ENCODE measurements at regions not wholly inside any gene's neighbourhood (a gene's known extent, or its start where the extent isn't known, plus 50 kb on each side); places are given as distances from the start of the nearest gene placed in this dataset.

- no peak for DNase-seq (ENCODE audit: low read depth in 2 of 3, low spot score in 2 of 3)
Measured at GRCh38 chr13:79834876-79835275, 353.9 kb downstream of the NDFIP2 start.

- no peak for DNase-seq (ENCODE audit: low read depth in 2 of 3, low spot score in 2 of 3)
Measured at GRCh38 chr13:79833991-79834390, 353.0 kb downstream of the NDFIP2 start.

- no peak for DNase-seq (ENCODE audit: low read depth in 2 of 3, low spot score in 2 of 3)
Measured at GRCh38 chr13:79831556-79831955, 350.6 kb downstream of the NDFIP2 start.

GRCh38 chr13:79830945-79831344, 350.0 kb downstream of the NDFIP2 start:
- DNase-seq (ENCODE audit: low read depth in 2 of 3, low spot score in 2 of 3) = no peak

DNA sequence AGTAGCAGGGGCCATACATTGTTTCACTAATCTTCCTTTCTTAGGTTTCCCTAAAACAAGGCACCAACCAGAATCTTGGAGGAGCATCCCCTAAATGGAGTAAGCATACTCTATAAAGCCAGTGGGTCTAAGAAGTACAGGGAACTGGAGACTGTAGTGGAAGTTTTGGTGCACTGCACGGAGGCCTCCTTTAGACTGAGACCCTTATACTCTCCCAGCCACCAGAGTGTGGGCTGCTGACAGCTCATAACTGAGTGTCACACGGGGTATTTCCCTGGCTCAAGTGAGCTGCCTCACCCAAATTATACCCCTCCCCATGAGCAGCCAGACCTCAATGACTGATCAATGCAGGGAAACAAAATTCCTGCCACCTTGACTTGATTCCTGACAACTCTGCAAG, 349.5 kb downstream of the NDFIP2 start:
- DNase-seq (ENCODE audit: low read depth in 2 of 3, low spot score in 2 of 3) = no peak

DNA sequence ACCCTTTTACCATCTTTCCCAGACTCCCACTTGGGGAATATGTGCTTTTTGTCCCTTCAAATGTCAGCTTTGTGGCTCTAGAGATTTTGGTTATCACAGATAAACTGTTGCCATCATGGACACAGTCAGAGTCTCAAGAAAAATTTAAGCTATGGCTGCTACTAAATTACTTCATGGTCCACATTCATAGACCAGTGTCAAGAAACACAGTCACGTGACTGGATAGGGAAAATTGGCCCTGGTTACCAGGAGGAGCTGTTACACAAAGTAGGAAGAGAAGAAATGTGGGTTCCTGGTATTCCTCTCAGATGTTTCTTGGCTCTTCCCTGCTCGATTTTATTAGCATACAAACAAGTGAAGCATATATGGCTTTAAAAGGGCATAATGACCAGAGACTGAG, 348.9 kb downstream of the NDFIP2 start:
- no peak for DNase-seq (ENCODE audit: low read depth in 2 of 3, low spot score in 2 of 3)

- DNase-seq (ENCODE audit: low read depth in 2 of 3, low spot score in 2 of 3) = no peak
Measured at GRCh38 chr13:79825959-79826358, 345.0 kb downstream of the NDFIP2 start.

GRCh38 chr13:79815041-79815440, 334.1 kb downstream of the NDFIP2 start:
- no peak for DNase-seq (ENCODE audit: low read depth in 2 of 3, low spot score in 2 of 3)

DNA sequence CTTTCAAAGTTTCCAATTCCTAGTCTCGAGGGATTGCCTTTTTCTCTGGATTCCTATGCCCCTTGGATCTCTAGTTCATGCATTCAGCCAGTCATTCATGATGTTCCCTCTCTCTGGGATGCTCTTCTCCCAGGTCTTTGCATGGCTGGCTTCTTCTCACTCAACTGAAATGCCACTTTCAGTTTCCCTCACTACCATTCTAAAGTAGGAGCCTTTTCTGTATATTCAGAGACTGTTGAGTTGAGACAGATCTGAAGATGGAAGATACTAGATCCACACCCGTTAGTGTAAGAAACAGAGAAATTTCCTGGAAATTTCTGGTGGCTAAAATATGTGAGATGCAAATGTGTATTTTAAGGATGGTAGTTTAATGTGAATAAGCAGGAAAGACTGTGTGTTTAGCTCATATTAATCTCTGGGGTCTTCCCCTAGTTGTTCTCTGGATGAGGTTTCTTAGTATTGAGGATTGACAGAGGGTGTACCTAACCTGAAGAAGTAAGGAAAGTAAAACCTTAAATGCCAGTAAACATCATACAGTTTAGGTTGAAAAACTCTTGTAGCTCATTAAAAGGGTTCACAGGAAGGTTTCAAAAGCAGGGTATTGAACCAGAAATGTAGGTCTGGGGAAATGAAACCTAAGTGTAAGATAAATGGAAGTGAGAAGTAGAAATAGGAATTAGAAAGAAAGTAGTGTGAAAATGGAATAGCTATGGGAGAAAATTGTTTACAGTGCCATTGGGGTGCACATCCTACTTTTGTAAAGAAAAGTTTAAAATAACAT, 331.3 kb downstream of the NDFIP2 start:
- no peak for DNase-seq (ENCODE audit: low read depth in 2 of 3, low spot score in 2 of 3)

DNA sequence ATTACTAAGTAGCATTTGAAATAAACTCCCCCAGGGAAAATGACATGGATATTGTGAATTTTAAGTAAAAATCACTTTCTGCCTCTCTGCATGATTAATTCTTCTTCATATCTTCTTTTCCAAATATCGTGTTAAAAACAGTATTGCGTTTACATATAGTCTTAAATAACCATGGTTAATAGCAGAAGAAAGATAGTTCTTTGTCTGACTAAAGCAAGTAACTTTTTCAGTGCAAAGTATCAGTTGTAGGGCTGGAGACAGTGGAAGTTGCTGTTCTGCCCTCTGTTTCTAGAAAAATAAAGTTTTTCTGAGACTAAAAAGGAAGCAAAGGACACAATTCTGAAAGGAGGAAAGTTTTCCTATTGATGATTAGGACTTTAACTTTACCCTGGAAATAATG, 330.2 kb downstream of the NDFIP2 start:
- no peak for DNase-seq (ENCODE audit: low read depth in 2 of 3, low spot score in 2 of 3)

- no peak for DNase-seq (ENCODE audit: low read depth in 2 of 3, low spot score in 2 of 3)
Measured at GRCh38 chr13:79810669-79811068, 329.7 kb downstream of the NDFIP2 start.

DNA sequence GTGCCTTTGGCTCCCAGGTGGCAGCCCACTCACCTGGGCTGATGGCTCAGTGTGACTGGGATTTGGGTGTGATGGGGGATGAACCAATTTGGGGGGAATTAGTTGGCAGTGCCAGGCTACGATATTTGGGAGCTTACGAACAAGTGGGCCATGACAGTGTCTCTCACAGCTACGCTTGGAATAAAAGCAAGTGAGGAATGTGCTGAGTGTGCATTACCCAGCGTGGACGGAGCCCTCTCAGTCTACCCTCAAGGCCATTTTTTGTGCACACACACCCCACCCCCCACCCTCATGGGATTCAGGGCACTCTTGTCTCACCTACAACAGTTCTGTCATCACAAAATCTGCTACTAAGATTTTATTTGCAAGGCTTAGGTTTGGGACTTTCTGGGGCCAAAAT, 329.1 kb downstream of the NDFIP2 start:
- DNase-seq (ENCODE audit: low read depth in 2 of 3, low spot score in 2 of 3) = no peak

DNA sequence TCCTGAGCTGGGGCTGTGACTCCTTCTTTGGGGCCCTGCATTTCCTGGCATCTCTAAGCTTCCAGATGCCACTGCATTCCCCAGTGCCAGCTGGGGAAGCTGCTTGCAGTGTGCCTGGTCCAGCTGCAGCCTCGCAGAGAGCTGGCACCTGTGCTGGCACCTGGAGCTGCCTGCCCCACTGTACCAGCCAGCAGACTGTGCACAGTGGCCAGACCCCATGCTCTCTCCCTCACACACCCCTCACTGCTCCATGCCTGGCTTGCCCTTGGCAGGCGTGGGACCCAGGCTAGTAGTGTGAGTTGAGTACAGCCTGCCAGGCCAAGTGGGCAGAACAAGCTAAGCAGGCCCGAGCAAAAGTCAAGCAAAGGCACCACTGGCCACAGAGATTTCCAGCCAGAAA, 327.5 kb downstream of the NDFIP2 start:
- no peak for DNase-seq (ENCODE audit: low read depth in 2 of 3, low spot score in 2 of 3)

DNA sequence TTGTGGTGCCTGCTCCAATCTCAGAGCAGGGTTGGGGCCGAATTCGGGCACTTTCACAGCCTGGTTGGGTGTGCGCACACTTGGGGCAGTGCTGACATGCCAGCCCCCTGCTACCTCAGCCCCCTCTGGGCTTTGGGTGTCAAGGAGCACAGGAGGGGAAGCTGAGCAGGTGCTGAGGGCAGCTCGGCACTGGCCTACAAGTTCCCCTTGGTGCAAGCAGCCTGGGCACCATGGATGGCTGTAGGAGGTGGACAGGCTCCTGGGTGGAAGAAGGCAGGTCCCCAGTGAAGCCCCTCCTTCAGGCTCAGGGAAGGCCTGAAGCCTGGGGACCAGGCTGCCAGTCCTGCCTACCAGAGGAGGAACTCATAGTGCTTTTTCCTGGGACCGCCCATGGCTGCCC, 326.6 kb downstream of the NDFIP2 start:
- no peak for DNase-seq (ENCODE audit: low read depth in 2 of 3, low spot score in 2 of 3)

- DNase-seq (ENCODE audit: low read depth in 2 of 3, low spot score in 2 of 3) = no peak
Measured at GRCh38 chr13:79806821-79807220, 325.9 kb downstream of the NDFIP2 start.

DNA sequence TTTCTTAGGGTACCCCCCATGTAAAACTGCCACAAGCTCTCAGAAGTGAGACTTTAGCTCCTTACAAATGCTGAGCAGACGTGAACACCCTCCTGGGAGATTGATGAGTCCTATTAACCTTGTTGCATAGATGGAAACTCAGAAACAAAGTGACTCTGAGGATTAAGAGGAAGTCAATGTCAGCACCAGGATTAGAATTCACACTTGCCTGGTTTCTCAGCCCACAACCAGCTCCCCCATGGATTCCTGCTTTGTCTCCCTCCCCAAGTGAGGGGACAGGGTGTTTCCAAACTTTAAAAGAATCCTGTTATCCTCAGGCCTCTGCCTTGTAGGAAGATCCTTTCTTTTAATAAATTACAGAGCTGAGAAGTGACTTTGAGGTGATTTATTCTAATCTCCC, 324.4 kb downstream of the NDFIP2 start:
- no peak for DNase-seq (ENCODE audit: low read depth in 2 of 3, low spot score in 2 of 3)

- DNase-seq (ENCODE audit: low read depth in 2 of 3, low spot score in 2 of 3) = no peak
Measured at GRCh38 chr13:79803989-79804388, 323.0 kb downstream of the NDFIP2 start.

GRCh38 chr13:79803296-79803695, 322.3 kb downstream of the NDFIP2 start:
- DNase-seq (ENCODE audit: low read depth in 2 of 3, low spot score in 2 of 3) = no peak

GRCh38 chr13:79802389-79803085, 321.6 kb downstream of the NDFIP2 start:
- no peak for DNase-seq (ENCODE audit: low read depth in 2 of 3, low spot score in 2 of 3)

DNA sequence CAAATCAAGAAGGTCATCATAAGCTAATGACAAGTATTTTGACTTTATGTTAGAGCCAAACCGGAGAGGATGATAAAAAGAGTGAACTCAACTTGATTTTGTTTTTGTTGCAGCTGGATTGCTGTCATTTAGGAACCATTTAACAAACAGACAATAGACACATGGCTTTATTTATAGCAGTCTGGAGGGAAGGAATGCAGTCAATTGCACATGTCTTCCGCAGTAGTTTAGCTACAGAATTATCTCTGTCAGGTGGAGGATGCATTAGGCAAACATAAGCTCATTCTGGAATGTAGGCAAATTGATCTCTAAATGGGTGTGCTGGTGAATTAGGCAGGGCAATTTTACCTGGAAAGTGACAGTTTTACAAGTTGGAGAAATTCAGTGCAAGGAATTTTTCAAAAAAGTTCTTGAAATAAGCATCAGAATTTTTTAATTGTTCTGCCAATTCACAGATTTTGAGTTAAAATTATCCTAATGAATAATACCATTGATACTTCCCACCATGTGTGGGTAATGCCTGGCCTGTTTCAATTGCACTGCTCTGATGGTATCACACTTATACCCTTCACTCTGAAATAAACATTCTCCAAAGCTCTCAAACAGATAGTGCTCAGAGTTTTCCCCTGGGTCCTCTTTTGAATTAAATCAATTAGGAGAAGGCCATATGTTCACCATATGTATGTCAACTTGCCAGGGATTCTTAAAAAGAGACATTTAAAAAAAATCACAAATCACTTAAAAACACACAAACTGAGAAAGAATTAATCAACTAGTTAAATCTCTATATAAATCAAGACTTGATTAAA, 318.3 kb downstream of the NDFIP2 start:
- no peak for DNase-seq (ENCODE audit: low read depth in 2 of 3, low spot score in 2 of 3)

DNA sequence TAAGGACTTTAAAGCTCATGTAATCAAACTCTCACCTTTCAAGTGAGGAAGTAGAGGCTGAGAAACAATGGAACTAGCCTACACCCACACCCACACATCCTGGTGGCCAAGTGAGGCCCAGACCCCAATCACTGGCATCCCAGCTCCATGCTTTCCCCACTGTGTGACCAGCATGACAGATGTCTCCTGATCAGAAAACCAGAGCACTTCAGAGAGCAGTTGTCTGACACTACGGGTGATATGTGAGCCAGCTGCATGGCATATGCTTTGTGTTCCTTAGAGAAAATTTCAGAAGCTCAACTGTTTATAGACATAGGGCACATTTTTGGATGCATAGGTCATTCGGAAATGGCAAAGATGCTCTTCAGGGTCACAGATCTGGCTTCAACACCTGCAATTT, 315.2 kb downstream of the NDFIP2 start:
- DNase-seq (ENCODE audit: low read depth in 2 of 3, low spot score in 2 of 3) = no peak

- DNase-seq (ENCODE audit: low read depth in 2 of 3, low spot score in 2 of 3) = no peak
Measured at GRCh38 chr13:79794931-79795330, 314.0 kb downstream of the NDFIP2 start.

All from activated CD8-positive, alpha-beta memory T cell treated with anti-CD3 and anti-CD28 coated beads for 48 hours (primary cell).